Astrocyte (in vitro differentiated cells and primary cell): ENCODE measurements at regions not wholly inside any gene's neighbourhood (a gene's known extent, or its start where the extent isn't known, plus 50 kb on each side); places are given as distances from the start of the nearest gene placed in this dataset.

ENCODE experiments used
- EZH2 ChIP-seq: IDR thresholded peaks from 2 replicates; pipeline ENCODE4 v1.6.1; 2012; ENCODE audit warnings: mild to moderate bottlenecking, low read length, inconsistent platforms; ENCODE audit not compliant: insufficient read depth
- TF ChIP-seq, protein P1 (sequence below): IDR thresholded peaks from 2 replicates; pipeline ENCODE4 v1.5.1; 2011; ENCODE audit warnings: low read depth, mild to moderate bottlenecking, inconsistent platforms, low read length, moderate library complexity; ENCODE audit not compliant: insufficient read depth

DNA sequence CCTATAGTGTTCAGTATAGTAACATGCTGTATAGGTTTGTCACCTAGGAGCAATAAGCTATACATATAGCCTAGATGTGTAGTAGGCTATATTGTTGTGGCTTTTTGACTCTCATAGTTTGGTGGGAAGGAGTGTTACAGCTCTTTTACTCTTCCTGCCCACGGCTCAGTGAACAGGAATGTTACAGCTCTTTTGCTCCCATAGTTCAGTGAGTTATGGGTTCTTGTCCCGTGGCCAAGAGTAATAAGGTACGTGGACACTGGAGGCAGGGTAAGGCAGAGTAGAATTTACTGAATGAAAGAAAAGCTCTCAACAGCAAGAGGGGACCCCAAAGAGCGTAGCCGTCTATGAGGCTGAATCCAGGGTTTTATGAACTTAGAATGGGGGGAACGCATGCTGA is 734.3 kb downstream of the ADGRL2 start:
- TF ChIP-seq, protein P1, sequence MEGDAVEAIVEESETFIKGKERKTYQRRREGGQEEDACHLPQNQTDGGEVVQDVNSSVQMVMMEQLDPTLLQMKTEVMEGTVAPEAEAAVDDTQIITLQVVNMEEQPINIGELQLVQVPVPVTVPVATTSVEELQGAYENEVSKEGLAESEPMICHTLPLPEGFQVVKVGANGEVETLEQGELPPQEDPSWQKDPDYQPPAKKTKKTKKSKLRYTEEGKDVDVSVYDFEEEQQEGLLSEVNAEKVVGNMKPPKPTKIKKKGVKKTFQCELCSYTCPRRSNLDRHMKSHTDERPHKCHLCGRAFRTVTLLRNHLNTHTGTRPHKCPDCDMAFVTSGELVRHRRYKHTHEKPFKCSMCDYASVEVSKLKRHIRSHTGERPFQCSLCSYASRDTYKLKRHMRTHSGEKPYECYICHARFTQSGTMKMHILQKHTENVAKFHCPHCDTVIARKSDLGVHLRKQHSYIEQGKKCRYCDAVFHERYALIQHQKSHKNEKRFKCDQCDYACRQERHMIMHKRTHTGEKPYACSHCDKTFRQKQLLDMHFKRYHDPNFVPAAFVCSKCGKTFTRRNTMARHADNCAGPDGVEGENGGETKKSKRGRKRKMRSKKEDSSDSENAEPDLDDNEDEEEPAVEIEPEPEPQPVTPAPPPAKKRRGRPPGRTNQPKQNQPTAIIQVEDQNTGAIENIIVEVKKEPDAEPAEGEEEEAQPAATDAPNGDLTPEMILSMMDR, result no peak
- TF ChIP-seq EZH2, result no peak
